ENCODE measurements at regions not wholly inside any gene's neighbourhood (a gene's known extent, or its start where the extent isn't known, plus 50 kb on each side); places are given as distances from the start of the nearest gene placed in this dataset.
"Not testable (repeated sequence)": the region's sequence is repeated elsewhere in the genome, so short reads cannot be mapped to it uniquely, and the experiment has no call there.

DNA sequence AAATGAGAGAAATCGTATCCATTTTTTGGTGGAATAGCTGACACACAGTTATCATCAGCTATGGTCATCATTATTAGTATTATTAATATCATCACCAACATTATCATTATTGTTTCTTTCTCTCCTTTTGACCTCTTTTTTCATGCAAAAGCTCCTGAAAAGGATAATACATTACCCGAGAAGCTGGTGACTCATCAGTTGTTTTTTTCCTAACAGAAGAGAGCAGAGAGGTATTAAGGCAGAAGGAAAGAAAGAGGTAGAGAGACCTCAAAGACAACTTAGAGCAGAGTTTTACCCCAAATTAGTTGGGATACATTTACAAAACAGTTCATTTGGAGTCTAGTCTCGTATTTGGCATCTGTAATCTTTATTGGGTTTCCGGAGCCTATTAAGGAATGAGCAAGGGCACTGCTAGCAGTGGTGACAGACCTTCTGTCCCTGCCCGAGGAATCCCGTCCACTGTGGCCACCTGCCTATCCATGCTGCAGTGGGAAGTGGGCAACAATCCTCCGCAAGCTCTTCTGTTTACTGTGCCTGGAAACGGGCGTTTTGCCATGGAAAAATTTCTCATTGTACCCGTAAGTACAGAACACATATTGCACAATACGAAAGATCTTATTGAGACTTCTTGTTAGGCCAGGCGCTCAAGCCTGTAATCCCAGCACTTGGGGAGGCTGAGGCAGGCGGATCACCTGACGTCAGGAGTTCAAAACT, 170.0 kb upstream of the MKLN1 start:
- DNase-seq: no peak

- not testable (repeated sequence) for DNase-seq
Observed at GRCh38 chr7:131158244-131158636, 169.4 kb upstream of the MKLN1 start.

- no peak for DNase-seq
Observed at GRCh38 chr7:131159961-131160361, 167.7 kb upstream of the MKLN1 start.

DNA sequence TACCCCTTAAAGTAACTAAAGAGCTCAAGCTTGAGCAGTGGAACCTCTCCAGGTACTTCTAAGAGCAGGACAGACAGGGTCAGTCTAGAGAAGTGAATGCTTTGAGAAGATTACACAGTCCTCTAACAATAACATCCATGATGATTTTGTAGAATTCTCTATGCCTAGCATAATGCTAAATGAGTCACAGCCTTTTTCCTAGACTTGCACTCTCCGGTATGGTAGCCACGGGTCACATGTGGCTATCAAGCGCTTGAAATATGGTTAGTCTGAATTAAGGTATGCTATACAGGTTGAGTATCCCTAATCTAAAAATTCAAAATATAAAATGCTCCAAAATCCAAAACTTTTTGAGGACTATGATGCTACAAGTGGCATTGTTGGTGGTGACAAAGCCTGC, 166.6 kb upstream of the MKLN1 start:
- no peak for DNase-seq

GRCh38 chr7:131164025-131164925, 163.4 kb upstream of the MKLN1 start:
- DNase-seq: no peak

DNA sequence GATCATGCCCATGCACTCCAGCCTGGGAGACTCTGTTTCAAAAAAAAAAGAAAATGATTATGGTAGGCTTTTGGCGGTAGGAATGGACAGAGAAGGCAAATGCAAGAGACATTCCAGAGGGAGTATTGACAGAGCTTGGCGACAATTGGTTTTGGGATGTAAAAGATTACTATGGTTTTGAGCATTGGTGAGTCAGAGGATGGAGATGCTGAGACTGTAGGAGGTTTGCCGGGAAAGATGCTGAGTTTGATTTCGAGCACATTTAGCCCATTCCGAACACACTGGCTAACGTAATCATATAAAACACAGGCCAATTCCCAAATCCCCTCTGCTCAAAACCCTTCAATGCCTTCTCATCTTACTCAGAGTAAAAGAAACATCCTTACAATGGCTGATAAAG, 161.6 kb upstream of the MKLN1 start:
- DNase-seq: no peak

- no peak for DNase-seq
Observed at GRCh38 chr7:131170440-131171271, 157.0 kb upstream of the MKLN1 start.

DNA sequence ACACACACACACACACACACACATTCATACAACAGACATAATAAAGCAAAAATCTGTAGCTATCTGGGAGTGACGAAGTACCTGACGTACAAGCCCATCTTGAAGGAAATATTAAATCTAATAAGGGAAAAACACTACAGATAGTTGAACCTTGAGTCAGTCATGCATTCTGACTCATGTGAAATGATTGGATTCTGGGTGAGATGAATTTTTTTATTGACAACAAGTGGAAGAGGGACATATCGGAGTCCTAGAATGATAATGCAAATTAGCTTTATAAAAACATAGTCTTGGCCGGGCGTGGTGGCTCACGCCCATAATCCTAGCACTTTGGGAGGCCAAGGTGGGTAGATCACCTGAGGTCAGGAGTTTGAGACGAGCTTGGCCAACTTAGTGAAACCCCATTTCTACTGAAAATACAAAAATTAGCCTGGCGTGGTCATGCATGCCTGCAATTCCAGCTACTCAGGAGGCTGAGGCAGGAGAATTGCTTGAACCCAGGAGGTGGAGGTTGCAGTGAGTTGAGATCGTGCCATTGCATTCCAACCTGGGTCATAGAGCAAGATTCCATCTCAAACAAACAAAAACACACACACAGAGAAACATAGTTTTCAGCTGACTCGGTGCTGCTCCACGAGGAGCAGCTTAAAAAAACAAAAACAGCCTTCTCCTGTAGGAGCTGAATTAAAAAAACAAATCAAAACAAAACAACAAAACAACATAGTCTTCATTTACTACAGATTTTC, 154.4 kb upstream of the MKLN1 start:
- DNase-seq: no peak

- DNase-seq: no peak
Observed at GRCh38 chr7:131174391-131174790, 153.3 kb upstream of the MKLN1 start.

DNA sequence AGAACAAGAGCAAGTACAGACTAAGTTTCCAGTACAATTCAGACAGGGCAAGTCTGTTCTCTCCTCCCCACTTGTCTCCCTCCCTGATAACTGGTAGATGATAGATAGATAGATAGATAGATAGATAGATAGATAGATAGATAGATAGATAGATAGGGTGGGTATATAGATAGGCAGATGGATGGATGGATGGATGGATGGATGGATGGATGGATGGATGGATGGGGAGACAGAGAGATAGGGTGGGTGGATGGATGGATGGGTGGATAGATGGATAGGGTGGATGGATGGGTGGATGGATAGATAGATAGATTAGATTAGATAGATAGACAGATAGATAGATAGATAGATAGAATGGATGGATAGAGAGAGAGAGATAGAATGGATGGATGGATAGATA, 152.8 kb upstream of the MKLN1 start:
- no peak for DNase-seq

- DNase-seq: no peak
Observed at GRCh38 chr7:131182446-131183058, 145.1 kb upstream of the MKLN1 start.

- DNase-seq: no peak
Observed at GRCh38 chr7:131183072-131183471, 144.6 kb upstream of the MKLN1 start.

DNA sequence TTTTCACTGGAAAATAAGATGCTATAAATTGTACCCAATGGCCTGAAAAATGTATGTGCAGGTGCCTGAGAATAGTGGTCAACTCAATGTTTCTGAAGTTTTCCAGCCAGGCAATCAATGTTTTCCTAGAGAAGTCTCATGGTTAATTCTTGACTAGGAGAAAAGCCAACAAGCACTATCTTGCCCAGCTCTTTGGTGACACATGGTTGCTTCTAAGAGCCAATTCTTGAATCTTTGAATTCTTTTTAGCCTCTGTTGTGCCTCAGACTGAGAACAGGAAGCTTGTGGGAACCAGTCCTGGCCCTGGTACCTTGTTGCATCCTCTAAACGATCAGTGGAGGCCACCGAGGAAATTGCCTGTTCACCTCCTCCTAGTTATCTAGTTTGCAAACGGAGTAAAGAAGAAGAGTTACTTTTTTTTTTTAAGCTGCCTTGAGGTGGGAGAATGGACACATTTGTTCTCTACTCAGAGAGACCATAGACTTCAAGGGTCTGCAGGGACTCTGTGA, 144.0 kb upstream of the MKLN1 start:
- no peak for DNase-seq

DNA sequence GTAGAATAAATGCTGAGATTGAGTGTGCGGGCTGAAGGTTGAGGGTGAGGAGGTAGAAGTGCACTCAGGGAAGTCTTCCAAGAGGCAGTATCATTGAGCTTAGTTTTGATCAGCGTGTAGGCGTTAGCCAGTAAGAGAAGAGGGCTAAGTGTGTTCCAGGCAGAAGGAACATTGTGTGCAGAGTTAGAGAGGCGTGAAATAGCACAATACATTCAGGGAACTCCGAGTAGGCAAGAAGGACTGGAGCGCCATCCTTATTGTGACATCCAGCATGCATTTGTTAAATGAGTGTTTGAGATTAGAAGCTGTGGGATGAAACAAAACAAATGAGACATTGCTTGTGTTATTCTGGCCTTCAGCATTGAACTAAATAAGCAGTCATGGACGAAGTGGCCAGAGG, 140.9 kb upstream of the MKLN1 start:
- DNase-seq: no peak

- no peak for DNase-seq
Observed at GRCh38 chr7:131188367-131189339, 139.0 kb upstream of the MKLN1 start.

- DNase-seq: no peak
Observed at GRCh38 chr7:131189488-131189887, 138.2 kb upstream of the MKLN1 start.

- DNase-seq: no peak
Observed at GRCh38 chr7:131190146-131190545, 137.5 kb upstream of the MKLN1 start.

GRCh38 chr7:131190581-131190980, 137.1 kb upstream of the MKLN1 start:
- no peak for DNase-seq

GRCh38 chr7:131194070-131194865, 133.4 kb upstream of the MKLN1 start:
- no peak for DNase-seq

GRCh38 chr7:131196803-131197202, 130.9 kb upstream of the MKLN1 start:
- no peak for DNase-seq
